ENCODE measurements at regions not wholly inside any gene's neighbourhood (a gene's known extent, or its start where the extent isn't known, plus 50 kb on each side); places are given as distances from the start of the nearest gene placed in this dataset.
"Not testable (repeated sequence)": the region's sequence is repeated elsewhere in the genome, so short reads cannot be mapped to it uniquely, and the experiment has no call there.

DNA sequence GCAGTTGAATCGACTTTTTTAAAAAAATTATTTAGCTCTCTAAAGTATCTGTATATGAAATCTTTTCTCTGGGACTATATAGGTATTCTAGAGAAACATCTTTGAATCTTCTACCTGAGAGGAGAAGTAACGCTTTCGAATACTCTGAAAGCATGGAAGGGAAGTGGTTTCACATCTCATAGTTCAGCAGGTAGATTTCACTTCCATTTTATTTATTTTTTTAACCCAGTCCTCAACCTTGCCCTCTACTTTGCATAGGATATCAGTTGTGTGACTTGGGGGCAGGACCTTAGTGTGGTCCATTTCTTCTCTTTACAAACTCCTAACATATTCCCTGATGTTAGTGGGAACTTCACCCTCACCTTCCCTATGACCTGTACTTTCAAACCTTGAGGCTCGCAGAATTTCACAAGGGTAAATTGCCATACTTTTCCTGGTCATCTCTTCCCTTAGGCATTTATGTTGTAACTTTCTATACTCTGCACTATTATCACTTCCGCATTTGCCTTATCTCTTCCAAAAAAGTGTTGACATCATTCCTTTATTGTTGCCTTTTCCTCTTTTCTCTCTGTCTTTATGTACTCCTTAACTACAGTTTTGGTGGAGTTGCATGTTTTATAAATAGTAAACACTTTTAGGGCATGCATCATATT lies 1208.5 kb upstream of the ADGRL4 start:
- no peak for DNase-seq

DNA sequence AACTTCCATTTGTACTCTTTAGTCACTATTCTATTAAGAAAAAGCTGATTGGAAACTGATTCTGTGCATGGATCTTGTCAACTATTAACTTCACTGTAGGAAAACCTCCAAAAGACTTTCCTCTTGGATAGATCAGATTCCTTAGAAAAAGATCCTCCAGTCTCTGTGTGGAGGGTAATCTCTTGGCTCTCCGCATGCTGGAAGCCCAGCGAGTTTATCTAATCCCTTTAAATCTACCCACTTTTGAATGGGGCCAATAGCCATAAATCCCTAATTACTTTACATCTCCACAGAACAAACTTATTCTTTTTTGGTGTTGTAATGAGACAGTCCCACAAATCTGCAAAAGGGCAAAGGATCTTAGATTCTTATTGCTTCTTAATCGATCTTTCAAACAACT lies 1206.4 kb upstream of the ADGRL4 start:
- DNase-seq = no peak

DNA sequence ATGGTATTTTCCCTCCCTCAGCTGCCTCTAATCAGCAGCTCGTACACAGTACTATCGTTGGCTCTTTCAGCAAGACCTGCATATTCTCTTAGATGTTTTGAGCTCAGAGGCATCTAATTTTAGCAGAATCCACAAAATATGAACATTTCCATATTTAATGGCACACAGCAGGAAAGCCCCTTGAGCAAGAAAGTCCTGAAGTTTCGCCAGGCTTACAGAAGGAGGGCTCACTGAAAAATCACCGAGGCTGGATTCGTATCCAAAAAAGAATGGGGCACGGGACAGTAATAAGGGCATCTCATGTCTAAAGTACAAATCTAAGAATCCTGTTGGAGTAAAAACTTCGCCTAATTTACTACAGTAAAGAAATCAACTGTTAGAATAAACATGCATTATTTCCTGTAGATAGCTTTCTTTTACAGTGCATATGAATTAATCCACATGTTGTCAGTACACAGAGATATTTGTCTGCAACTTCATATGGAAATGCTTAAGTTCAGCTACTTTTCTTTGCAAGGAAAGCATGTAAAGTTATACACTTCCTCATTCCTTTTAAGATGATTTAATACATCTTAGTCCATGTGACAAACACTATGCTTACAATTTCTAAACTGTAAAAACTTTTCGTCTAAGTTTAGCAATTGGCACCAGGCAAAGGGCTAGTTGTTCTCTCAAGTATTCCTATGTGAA lies 1205.3 kb upstream of the ADGRL4 start:
- DNase-seq = no peak

DNA sequence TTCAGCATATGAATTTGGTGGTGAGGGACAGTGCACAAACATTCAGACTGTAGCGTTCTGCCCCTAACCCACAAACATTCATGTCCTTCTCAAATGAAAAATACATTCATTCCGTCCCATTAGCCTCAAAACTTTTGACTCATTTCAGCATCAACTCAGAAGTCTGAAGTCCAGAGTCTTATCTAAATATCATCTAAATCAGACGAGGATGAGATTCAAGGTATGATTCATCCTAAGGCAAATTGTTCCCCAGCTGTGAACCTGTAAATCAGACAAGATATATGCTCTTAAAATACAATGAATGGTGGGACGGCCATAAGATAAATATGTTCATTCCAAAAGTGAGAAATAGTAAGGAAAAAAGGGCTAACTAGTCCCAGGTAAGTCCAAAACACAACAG lies 1195.6 kb upstream of the ADGRL4 start:
- DNase-seq = no peak

DNA sequence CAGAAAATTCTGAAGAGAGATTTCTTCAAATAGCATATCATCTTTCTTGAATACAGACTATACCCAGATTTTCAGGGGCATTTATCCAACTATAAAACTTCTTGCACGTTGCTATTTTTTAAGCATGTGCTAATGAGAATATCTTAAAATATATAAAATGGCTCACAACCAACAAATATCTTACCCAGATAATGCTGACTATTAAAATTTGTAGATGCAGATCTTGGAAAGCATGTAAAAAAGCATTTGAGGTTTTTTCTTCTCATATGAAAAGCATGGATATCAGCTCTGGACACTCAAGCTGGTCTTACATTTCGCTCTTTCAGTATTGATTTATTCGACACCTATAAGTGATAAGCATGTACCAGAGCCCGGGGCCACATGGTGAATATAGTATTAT lies 1187.7 kb upstream of the ADGRL4 start:
- no peak for DNase-seq

DNA sequence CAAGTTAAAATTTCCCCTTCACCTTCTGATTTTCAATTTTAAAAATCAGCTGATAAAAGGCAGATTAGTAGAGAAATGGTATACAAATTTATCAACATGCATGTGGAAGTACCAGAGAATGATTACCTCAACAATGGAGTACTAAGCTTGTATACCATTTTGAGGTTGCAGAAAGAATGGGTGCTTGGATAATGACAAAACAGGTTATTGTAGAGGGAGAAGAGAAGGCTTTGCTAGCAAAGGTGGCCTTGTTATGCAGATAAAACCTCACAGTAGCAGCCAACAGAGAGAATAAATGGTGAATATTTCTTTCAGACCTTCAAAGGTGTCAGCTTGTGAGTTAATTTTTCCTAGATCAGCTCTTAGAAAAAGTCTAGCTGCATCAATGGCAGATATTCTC lies 1174.9 kb upstream of the ADGRL4 start:
- no peak for DNase-seq

- no peak for DNase-seq
Observed at GRCh38 chr1:80171631-80172030, 1165.1 kb upstream of the ADGRL4 start.

- no peak for DNase-seq
Observed at GRCh38 chr1:80170811-80171485, 1164.4 kb upstream of the ADGRL4 start.

DNA sequence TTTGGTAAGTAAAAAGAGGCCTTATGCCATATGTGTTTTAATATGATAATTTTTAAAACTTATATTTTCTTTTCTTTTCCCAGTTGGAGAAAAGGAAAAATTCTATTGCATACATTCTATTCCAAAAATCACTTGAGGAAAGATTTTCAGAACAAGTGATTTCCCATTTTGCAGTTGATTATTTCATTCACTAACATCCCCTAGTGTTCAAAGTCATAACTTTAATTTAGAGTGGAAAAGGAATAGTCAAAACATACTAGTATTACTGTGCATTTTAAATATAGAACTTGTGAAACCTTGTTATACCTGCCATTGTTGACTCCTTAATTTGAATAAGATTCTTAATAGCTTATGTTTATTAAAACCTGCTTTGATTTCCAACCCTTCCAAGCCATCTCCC lies 1157.6 kb upstream of the ADGRL4 start:
- DNase-seq = no peak

DNA sequence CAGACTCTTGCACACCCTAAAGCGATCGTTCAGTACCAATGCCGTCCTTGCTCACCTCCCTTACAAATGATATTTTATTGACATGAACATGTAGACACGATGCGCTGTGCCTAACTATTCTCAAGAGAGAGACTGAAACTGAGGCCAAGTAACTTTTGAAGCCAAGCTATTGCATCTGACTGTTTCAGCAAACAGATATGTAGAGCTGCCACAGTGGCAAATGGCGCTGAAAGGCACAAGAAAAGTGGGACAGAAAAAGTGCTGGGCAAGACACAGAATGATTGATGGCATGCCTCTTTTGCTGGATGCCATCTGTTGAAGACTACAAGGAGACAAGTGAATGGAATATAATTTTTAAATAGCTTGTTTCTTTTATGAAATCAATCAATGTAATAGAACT lies 1157.2 kb upstream of the ADGRL4 start:
- no peak for DNase-seq

DNA sequence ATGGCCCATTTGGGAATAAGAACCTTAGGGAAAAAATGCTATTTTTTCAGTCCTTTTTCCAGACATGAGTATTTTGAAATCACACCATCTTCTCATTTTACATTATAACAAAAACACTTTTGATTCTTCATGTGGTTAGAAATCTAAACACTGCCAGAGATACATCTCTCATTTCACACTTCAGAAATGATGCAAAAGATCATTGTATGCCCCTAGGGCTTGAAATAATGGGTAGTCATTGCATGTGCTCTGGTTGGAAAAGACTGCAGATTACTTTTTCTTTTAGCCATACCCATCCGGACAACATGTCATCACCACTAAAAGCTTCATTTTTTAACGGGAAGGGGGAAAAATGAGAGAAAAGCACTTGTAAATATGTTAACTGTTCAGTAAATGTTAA lies 1152.2 kb upstream of the ADGRL4 start:
- no peak for DNase-seq

DNA sequence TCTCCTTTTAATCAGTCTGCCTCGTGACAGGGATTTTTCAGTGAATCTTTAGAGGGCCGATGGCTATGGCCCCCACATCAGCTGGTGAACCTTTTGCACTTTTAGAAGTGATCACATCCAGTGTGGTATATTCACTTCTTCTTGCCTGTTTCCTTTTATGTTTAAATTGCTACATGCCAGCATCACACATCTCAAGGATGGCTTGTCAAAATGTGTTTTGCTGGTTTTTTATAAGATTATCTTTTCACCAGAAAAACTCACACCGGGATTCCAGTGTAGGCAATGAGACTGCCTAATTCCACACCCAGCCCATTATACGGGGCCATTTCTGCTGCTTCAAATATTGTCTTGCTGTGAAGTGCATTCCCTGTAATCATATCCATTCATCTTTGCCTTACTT lies 1151.7 kb upstream of the ADGRL4 start:
- DNase-seq = no peak

DNA sequence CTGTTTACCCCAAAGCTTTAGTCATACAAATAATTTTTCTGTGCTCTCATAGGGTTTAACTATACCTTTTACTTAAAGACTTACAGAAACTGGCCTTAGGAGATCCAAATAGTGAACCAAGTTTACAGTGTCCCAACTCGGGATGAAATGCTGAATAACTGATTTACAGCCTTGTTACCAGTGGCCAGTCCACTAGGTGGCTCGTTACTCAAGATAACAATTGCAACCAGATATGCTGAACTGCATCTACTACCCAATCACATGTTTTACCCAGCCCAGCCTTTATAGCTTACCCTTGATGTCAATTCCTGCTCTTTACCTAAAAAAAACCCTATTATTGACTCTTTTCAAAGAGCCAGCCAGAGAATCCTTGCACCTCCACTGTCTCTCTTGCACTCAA lies 1148.8 kb upstream of the ADGRL4 start:
- DNase-seq = no peak

GRCh38 chr1:80154176-80154575 lies 1147.6 kb upstream of the ADGRL4 start:
- no peak for DNase-seq

DNA sequence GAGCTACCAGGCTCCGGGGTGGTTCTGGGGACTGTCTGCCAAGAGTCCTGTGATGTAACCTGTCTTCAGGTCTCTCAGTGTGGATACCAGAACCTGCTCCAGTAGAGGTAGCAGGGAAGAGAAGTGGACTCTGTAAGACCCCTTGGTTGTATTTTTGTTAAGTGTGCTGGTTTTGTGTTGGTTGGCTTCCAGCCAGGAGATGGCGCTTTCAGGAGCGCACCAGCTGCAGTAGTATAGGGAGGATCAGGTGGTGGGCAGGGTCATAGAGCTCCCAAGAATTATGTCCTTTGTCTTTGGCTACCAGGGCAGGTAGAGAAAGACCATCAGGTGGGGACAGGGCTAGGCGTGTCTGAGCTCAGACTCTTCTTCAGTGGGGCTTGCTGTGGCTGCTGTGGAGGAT lies 1147.2 kb upstream of the ADGRL4 start:
- DNase-seq = no peak

DNA sequence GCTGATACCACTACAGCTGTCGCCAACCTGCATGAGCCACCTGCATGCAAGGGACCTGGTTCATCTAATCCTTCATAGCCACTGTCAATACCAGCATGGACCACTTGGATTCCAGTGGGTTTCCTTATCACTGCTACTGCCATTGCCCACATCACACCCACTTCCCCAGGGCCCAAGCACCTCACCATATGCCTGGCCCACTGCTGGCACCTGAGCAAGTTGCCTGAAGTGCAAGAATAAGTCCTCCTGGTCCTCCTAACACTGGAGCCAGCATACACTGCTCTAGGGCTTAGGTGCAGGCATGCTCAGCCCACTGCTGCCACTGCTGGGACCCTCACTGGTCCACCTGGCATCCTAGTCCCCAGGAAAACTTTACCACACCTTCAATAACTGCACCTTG lies 1136.8 kb upstream of the ADGRL4 start:
- DNase-seq = no peak

DNA sequence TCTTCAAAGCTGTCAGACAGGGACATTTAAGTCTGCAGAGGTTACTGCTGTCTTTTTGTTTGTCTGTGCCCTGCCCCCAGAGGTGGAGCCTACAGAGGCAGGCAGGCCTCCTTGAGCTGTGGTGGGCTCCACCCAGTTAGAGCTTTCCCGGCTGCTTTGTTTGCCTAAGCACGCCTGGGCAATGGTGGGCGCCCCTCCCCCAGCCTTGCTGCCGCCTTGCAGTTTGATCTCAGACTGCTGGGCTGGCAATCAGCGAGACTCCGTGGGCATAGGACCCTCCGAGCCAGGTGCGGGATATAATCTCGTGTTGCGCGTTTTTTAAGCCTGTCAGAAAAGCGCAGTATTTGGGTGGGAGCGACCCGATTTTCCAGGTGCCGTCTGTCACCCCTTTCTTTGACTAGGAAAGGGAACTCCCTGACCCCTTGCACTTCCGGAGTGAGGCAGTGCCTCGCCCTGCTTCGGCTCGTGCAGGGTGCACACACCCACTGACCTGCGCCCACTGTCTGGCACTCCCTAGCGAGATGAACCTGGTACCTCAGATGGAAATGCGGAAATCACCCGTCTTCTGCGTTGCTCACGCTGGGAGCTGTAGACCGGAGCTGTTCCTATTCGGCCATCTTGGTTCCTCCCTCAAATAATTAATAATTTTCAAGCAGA lies 1131.5 kb upstream of the ADGRL4 start:
- DNase-seq = not testable (repeated sequence)

DNA sequence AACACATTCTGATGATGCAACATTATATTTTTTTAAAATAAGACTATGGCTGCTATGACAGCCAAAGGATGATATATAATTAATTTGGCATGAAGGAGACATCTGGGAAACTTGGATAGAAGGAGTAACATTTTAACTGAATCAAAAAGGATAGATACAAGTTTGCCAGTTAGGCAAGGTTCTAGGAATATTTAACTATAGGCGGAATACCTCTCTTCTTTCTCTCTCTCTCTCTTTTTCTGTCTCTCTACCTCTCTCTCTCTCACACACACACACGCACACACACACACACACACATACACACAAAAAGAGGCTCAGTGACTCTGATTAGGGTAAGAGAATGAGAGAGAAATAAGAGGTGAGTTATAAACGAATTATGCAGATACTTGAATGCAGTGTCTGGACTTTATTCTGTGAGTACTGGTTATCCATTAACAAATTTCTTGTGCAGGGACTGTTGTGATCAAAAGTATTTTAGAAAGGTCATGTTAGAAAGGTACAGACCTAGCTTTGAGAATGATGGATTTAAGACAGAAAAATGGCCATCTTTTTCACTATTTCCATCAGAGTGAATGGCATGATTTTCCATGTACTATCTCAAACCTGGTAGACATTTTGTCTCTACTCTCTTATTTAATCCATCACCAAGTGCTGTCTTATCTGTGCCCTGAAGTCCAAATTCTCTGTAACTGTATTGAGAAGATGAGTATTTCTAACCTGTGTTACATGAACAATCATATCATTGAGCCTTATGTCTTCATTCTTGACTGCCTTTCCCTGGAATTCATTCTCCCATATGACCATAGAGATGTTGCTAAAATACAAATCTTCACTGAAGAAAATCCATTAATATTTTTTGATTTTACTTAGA lies 1106.9 kb upstream of the ADGRL4 start:
- no peak for DNase-seq

DNA sequence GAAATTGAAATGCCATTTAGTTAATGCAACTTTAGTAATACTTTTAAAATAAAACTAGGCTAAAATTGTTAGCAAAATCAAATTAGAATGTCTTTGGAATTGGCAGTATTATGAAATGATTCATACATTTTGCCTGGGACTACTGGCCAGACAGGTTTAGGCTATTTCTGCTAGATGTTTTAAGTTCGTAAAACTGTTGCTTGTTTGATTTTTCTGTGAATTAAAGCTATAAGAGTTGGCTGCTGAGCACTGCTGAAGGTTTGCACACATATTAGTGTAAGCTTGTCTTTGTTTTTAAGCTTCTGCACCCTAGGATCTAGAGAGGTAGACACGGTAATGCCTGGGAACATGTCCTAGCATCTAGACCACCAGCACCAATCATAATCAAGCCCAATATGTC lies 1094.6 kb upstream of the ADGRL4 start:
- DNase-seq = no peak

DNA sequence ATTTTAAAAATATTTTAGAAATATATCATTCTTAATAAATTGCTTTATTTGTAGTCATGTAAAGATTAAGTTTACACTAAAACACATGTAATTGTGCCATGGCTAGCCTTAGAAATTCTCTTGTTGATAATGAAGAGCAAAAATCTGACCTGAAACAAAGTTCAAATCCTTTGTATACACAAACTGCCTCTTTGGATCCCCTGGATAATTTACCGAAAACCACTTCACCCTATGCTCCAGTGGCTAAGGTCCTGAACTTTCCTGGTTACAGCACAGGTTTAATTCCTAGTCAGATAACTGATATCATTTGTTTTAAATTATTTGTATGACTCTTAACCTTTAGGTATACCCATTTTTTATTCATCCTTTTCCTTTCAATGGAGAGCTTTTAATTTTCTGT lies 1093.2 kb upstream of the ADGRL4 start:
- no peak for DNase-seq

- no peak for DNase-seq
Observed at GRCh38 chr1:80085067-80085466, 1078.5 kb upstream of the ADGRL4 start.

- no peak for DNase-seq
Observed at GRCh38 chr1:80083892-80084291, 1077.4 kb upstream of the ADGRL4 start.

- no peak for DNase-seq
Observed at GRCh38 chr1:80076469-80076868, 1069.9 kb upstream of the ADGRL4 start.
